Glomerular visceral epithelial cell (primary cell): ENCODE measurements at regions not wholly inside any gene's neighbourhood (a gene's known extent, or its start where the extent isn't known, plus 50 kb on each side); places are given as distances from the start of the nearest gene placed in this dataset.

ENCODE experiments used
- DNase-seq: peaks from one replicate; pipeline ENCODE4 v3.0.0-alpha.2; 2016; ENCODE audit errors: extremely low spot score

DNA sequence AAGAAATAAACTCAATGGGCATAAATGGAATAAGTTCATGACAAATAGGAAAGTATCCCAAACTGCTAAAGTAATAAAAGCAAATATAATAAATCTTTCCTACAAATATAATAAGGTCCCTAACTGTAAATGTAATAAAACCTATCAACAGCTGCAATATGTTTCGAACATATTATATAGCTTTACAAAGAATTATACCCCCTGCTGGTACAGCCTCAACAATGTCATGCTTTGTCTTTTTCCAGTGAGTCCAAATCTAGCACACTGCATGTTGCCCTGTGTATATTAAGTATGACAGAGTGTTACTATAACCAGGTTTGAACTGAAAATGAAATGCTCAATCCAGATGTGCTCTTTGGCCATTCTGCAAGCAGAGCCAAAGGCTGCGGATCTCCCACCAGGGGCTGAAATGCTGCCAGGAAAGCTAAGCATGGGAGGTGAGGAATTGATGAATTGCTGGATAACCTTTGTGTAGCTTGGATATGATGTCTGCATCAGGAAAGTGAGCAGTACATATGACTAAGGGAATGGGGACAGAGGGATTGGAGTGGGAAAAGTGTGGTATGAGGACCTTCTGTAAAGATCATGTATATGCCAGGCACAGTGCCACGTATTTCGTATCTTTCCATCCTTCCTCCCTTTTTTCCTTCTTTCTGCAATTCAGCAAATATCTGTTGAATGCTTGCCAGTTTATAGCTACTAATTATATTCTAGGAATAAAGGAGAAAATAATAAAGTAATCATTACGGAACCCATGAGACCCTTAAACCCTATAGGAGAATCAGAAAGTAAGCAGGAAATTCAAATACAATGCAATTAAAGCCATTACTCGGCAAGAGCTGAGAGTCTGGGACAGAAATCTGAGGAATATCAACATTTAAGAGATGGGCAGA is 954.6 kb upstream of the LCORL start:
- DNase-seq = no peak

- no peak for DNase-seq
These were observed 951.7 kb upstream of the LCORL start for GRCh38 chr4:18973296-18973695.

- DNase-seq = no peak
These were observed 940.3 kb upstream of the LCORL start for GRCh38 chr4:18961879-18962278.

- DNase-seq = no peak
These were observed 939.7 kb upstream of the LCORL start for GRCh38 chr4:18961266-18961665.

GRCh38 chr4:18957716-18958115 is 936.2 kb upstream of the LCORL start:
- no peak for DNase-seq

GRCh38 chr4:18954538-18954937 is 933.0 kb upstream of the LCORL start:
- DNase-seq = peak; percentile 21

DNA sequence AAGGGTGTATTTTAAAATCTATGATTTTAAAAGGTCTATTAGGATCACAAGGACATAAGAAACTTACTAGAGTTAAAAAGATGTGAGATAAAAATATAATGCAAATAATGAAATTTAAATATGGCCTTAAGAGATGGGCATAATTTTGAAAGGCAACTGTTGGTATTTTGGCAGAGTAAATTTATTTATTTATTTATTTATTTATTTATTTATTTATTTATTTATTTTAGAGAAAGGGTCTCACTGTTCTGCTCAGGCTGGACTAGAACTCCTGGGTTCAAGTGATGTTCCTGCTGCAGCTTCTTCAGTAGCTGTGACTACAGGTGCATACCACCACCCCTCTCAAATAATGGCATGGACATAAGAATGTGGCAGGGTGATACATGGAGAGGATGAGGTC is 932.1 kb upstream of the LCORL start:
- no peak for DNase-seq

- DNase-seq = no peak
These were observed 923.9 kb upstream of the LCORL start for GRCh38 chr4:18945464-18945863.

DNA sequence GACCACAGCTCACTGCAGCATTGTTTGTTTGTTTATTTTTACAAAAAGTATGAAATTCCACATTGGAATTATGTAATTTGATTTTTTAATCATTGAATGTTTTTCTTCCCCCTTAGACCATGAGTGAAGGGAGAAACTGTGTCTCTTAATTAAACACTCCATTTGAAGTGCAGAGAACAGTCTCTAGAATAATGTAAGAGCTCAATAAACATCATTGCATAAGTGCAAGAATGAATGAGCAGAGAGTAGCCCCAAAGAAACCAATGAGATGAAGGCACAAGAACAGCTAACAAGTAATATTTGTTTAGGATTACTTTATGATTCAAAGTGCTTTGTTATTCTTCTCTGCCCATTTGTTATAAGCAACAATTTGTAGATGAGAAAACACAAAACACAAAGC is 921.3 kb upstream of the LCORL start:
- DNase-seq = no peak

GRCh38 chr4:18938343-18939099 is 917.0 kb upstream of the LCORL start:
- peak; percentile 39 for DNase-seq

DNA sequence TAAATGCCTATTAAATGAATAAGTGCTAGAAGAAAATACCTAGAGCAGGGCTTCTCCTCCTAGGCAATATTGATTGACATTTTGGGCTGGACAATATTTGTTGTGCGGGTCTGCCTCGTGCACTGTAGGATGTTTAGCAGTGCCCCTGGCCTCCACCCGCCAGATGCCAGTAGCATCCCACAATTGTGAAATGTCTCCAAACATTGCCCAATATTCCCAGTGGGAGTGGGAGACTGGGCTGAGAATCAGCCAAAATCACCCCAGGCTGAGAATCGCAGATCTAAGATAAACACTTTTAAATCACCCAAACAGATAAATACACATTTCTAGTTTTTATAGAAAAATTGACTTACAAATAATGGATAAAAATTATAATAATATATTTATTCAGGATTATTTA is 916.2 kb upstream of the LCORL start:
- DNase-seq = no peak

GRCh38 chr4:18937080-18937479 is 915.5 kb upstream of the LCORL start:
- no peak for DNase-seq

DNA sequence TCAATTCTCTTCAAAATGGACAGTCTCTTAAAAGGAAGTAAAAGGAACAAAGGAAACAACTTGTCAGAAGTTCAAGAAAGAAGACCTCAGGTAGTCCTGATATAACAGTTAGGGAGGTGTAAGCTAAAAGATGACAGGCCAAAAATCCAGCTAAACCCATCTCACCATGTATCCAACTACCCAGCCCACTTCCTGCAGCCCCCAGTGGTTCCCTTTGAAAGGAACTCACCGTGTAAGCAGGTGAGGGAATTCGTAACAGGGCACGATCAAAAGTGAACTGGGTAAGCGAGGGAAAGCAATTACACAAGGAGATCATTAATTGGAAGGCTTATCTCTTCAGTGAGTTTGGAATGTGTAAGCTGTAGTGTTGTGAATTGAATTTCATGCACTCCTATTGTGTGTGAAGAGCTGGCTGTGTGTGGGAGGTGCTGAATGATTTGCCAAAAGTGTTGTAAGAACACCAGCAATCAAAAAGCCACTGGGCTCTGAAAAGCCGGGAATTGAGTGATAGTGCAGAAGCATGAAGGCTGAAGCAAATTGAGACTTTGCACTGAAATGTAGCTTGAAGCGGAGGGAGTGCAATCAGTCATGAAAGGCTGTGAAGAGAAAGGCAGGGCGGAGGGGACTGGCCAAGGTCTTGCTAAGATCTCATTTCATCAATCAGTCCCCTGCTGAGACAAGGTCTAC is 914.2 kb upstream of the LCORL start:
- no peak for DNase-seq

- no peak for DNase-seq
These were observed 912.6 kb upstream of the LCORL start for GRCh38 chr4:18934197-18934596.

DNA sequence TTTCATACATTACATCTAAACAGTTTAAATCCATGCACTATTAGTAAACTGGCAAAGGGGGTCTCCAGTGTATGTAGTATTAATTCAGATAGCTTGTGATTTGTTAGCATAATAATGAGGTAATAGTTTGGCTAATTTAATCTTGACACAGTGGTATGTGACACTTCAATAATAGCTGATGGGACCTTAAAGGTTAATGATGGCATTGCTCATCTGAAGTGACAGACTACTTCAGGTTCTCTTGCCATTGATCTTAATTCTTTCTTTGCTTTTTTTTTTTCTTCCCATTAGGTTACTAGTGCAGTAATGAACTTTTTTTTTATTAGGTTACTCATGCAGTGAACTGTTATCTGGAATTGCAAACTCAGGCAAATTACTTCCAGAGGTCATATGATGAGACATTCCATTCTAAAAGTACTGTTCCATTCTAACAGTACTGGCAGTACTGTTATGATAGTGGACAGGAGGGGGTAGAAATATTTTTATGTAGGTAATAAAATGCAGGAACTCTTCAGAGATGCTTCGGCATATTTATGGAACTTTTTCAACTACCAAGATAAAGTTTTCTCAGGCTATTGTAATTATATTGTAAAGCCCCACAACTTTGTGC is 911.3 kb upstream of the LCORL start:
- no peak for DNase-seq

- no peak for DNase-seq
These were observed 910.3 kb upstream of the LCORL start for GRCh38 chr4:18931643-18932377.

- DNase-seq = no peak
These were observed 908.9 kb upstream of the LCORL start for GRCh38 chr4:18930487-18930886.

- DNase-seq = no peak
These were observed 902.1 kb upstream of the LCORL start for GRCh38 chr4:18923496-18924161.

GRCh38 chr4:18917689-18918088 is 896.1 kb upstream of the LCORL start:
- peak; percentile 24 for DNase-seq

- no peak for DNase-seq
These were observed 892.6 kb upstream of the LCORL start for GRCh38 chr4:18914182-18914581.

DNA sequence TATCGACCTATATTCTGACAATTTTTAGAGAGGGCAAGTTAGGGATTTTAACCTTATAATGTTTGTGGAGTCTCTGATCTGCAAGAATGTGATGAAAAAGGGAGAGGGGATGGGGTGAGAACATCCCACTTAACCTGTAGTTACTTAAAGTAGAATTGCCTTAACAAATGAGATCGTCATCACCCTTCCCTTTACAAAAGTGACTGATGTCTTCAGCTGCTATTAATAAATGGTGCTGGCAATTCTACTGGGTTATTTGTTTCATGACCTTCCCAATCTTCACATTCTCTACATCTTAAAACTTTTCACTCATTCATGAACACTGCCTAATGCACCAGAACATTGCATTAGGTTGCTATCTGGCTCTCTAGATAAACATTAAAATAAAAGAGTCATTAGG is 873.4 kb upstream of the LCORL start:
- no peak for DNase-seq
